GM20000 (cell line): ENCODE measurements at regions not wholly inside any gene's neighbourhood (a gene's known extent, or its start where the extent isn't known, plus 50 kb on each side); places are given as distances from the start of the nearest gene placed in this dataset.

ENCODE experiments used
- DNase-seq: peaks from one replicate; pipeline ENCODE4 v3.0.0; 2012; ENCODE audit warnings: low spot score
- CTCF ChIP-seq: IDR thresholded peaks from 2 replicates; pipeline ENCODE4 v1.5.1; 2012; ENCODE audit warnings: mild to moderate bottlenecking, control low read depth; ENCODE audit errors: extremely low read depth, missing control alignments

- no peak for DNase-seq
- TF ChIP-seq CTCF = no peak
These were observed 113.1 kb upstream of the FGGY start for GRCh38 chr1:59183749-59184317.

- TF ChIP-seq CTCF = no peak
- no peak for DNase-seq
These were observed 112.5 kb upstream of the FGGY start for GRCh38 chr1:59184365-59184905.

GRCh38 chr1:59185163-59185860, 111.6 kb upstream of the FGGY start:
- DNase-seq = no peak
- no peak for TF ChIP-seq CTCF

GRCh38 chr1:59186656-59187055, 110.2 kb upstream of the FGGY start:
- DNase-seq = no peak
- TF ChIP-seq CTCF = no peak

GRCh38 chr1:59188413-59189213, 108.3 kb upstream of the FGGY start:
- no peak for TF ChIP-seq CTCF
- DNase-seq = no peak

- TF ChIP-seq CTCF = no peak
These were observed 103.3 kb upstream of the FGGY start for GRCh38 chr1:59193443-59194093.

More at GRCh38 chr1:59193443-59194093, 103.3 kb upstream of the FGGY start:
- DNase-seq = no peak
